H1 (cell line): ENCODE measurements at regions not wholly inside any gene's neighbourhood (a gene's known extent, or its start where the extent isn't known, plus 50 kb on each side); places are given as distances from the start of the nearest gene placed in this dataset.

Experiments used
- CTCF ChIA-PET: fragments of 300-600 bp; sonication (Branson Sonifier 250); formaldehyde crosslinking; loops from one replicate; lab custom pipeline; 2021; ENCODE audit not compliant: partially characterized antibody; lab: Charles Lee
- POLR2A ChIA-PET: fragments of 300-600 bp; sonication (Branson Sonifier 250); formaldehyde crosslinking; loops from one replicate; lab custom pipeline; 2021; ENCODE audit warnings: inconsistent platforms; ENCODE audit not compliant: partially characterized antibody; lab: Charles Lee
- DNase-seq, 2 experiments: peaks; one replicate each; pipeline versions ENCODE4 v3.0.0 to v3.0.0-alpha.2; 2010 to 2022; ENCODE audit warnings: low spot score in 2 of 2, low read depth in 1 of 2, mixed read lengths in 1 of 2
- FAIRE-seq: peaks from 2 replicates; lab custom pipeline; 2011; peaks lifted over from hg19 to GRCh38; lab: Jason Lieb, UNC
- H2AFZ ChIP-seq: 2 replicates; pipeline ENCODE4 v1.8.1; 2012; ENCODE audit warnings: low read length, inconsistent platforms
- H2AK5ac ChIP-seq: 2 replicates; pipeline ENCODE4 v1.6.1; 2013; ENCODE audit warnings: low read depth, low read length
- H2BK120ac ChIP-seq: replicated peaks from 2 replicates; pipeline ENCODE3; 2013; ENCODE audit warnings: low read depth, low read length, inconsistent platforms
- H2BK12ac ChIP-seq: 2 replicates; pipeline ENCODE4 v1.6.1; 2013; ENCODE audit warnings: low read depth, low read length
- H2BK15ac ChIP-seq: 2 replicates; pipeline ENCODE4 v1.6.1; 2013; ENCODE audit warnings: low read length
- H2BK20ac ChIP-seq: 2 replicates; pipeline ENCODE4 v1.6.1; 2013; ENCODE audit warnings: low read length
- H2BK5ac ChIP-seq: 2 replicates; pipeline ENCODE4 v1.6.1; 2013; ENCODE audit warnings: low read depth, low read length
- H3K14ac ChIP-seq: 2 replicates; pipeline ENCODE4 v1.6.1; 2013; ENCODE audit warnings: inconsistent platforms; ENCODE audit not compliant: insufficient read length
- H3K18ac ChIP-seq: 2 replicates; pipeline ENCODE4 v1.6.1; 2013; ENCODE audit warnings: low read length; ENCODE audit errors: extremely low read depth
- H3K23ac ChIP-seq: 2 replicates; pipeline ENCODE4 v1.6.1; 2013; ENCODE audit warnings: inconsistent platforms; ENCODE audit not compliant: insufficient read length
- H3K23me2 ChIP-seq: 2 replicates; pipeline ENCODE4 v1.6.1; 2013; ENCODE audit warnings: low read depth, low read length
- H3K27ac ChIP-seq: 2 replicates; pipeline ENCODE4 v1.6.1; 2011; ENCODE audit warnings: low read depth, low read length, inconsistent platforms
- H3K27me3 ChIP-seq, 4 experiments: replicated peaks in 1 of 4; 1 replicate in 1 of 4; 2 replicates in 3 of 4; pipeline versions ENCODE4 v1.6.1 to v1.8.1; 2011 to 2013; ENCODE audit warnings: low read length in 3 of 4, mild to moderate bottlenecking in 3 of 4, inconsistent platforms in 2 of 4, mixed read lengths in 2 of 4, moderate library complexity in 1 of 4; ENCODE audit not compliant: control insufficient read depth in 3 of 4, insufficient read depth in 3 of 4; ENCODE audit errors: extremely low read depth in 1 of 4
- H3K36me3 ChIP-seq, 4 experiments: 2 replicates each; pipeline versions ENCODE4 v1.6.1 to v1.8.1; 2011 to 2013; ENCODE audit warnings: mild to moderate bottlenecking in 4 of 4, low read length in 3 of 4, moderate library complexity in 2 of 4, control low read depth in 1 of 4, inconsistent platforms in 1 of 4; ENCODE audit not compliant: insufficient read depth in 4 of 4, control insufficient read depth in 2 of 4
- H3K4ac ChIP-seq: replicated peaks from 2 replicates; pipeline ENCODE3; 2013; ENCODE audit warnings: low read length, low read depth, mixed read lengths, inconsistent platforms; ENCODE audit not compliant: insufficient read length
- H3K4me1 ChIP-seq, 4 experiments: replicated peaks in 1 of 4; 1 replicate in 1 of 4; 2 replicates in 3 of 4; pipeline versions ENCODE4 v1.6.1 to v1.8.1; 2011 to 2013; ENCODE audit warnings: low read length in 3 of 4, inconsistent platforms in 2 of 4, mixed read lengths in 1 of 4; ENCODE audit not compliant: insufficient read depth in 4 of 4, control insufficient read depth in 3 of 4
- H3K4me2 ChIP-seq, 2 experiments: 2 replicates each; pipeline versions ENCODE4 v1.6.1 to v1.8.1; 2011 to 2013; ENCODE audit warnings: low read depth in 2 of 2, low read length in 2 of 2, control low read depth in 1 of 2, inconsistent platforms in 1 of 2, mild to moderate bottlenecking in 1 of 2; ENCODE audit not compliant: insufficient read depth in 1 of 2
- H3K4me3 ChIP-seq, 4 experiments: fragments of 200-600, 300-600 bp in 1 of 4; sonication (generic), shearing (Covaris generic), sonication (Bioruptor Twin) in 1 of 4; 2 replicates each; pipeline versions ENCODE4 v1.5.1 to v1.8.1; 2011 to 2016; ENCODE audit warnings: low read length in 4 of 4, low read depth in 3 of 4, control low read depth in 2 of 4, inconsistent platforms in 2 of 4, mild to moderate bottlenecking in 2 of 4, mixed read lengths in 1 of 4, moderate library complexity in 1 of 4; ENCODE audit not compliant: insufficient read depth in 2 of 4; ENCODE audit errors: extremely low read depth in 1 of 4
- H3K56ac ChIP-seq: replicated peaks from 2 replicates; pipeline ENCODE3; 2013; ENCODE audit warnings: low read depth, mild to moderate bottlenecking, mixed read lengths, low read length, inconsistent platforms; ENCODE audit not compliant: insufficient read length
- H3K79me1 ChIP-seq: 2 replicates; pipeline ENCODE4 v1.6.1; 2013; ENCODE audit warnings: low read depth, low read length, control low read depth
- H3K79me2 ChIP-seq, 2 experiments: 2 replicates each; pipeline versions ENCODE4 v1.6.1 to v1.8.1; 2012 to 2013; ENCODE audit warnings: low read length in 2 of 2, mild to moderate bottlenecking in 2 of 2, inconsistent platforms in 1 of 2; ENCODE audit not compliant: insufficient read depth in 2 of 2, control insufficient read depth in 1 of 2
- H3K9ac ChIP-seq, 4 experiments: replicated peaks in 1 of 4; 1 replicate in 1 of 4; 2 replicates in 3 of 4; pipeline versions ENCODE4 v1.6.1 to v1.8.1; 2011 to 2013; ENCODE audit warnings: low read depth in 3 of 4, low read length in 3 of 4, control low read depth in 2 of 4, mild to moderate bottlenecking in 2 of 4, moderate library complexity in 2 of 4, inconsistent platforms in 1 of 4; ENCODE audit errors: extremely low read depth in 1 of 4
- H3K9me3 ChIP-seq, 2 experiments: 2 replicates each; pipeline versions ENCODE4 v1.6.1 to v1.8.1; 2012 to 2013; ENCODE audit warnings: mild to moderate bottlenecking in 2 of 2, moderate library complexity in 2 of 2, control low read depth in 1 of 2, inconsistent platforms in 1 of 2, low read depth in 1 of 2, low read length in 1 of 2, mixed read lengths in 1 of 2; ENCODE audit not compliant: insufficient read depth in 2 of 2
- H4K20me1 ChIP-seq, 2 experiments: replicated peaks in 1 of 2; 2 replicates each; pipeline versions ENCODE3 to v1.8.1; 2011 to 2013; ENCODE audit warnings: inconsistent platforms in 2 of 2, low read length in 2 of 2, mild to moderate bottlenecking in 1 of 2; ENCODE audit not compliant: insufficient read depth in 2 of 2, control insufficient read depth in 1 of 2
- H4K5ac ChIP-seq: 2 replicates; pipeline ENCODE4 v1.6.1; 2013; ENCODE audit warnings: low read length, low read depth, mixed read lengths, inconsistent platforms; ENCODE audit not compliant: insufficient read length
- H4K8ac ChIP-seq: 2 replicates; pipeline ENCODE4 v1.8.0; 2013; ENCODE audit warnings: mild to moderate bottlenecking, moderate library complexity, low read length, inconsistent platforms; ENCODE audit not compliant: insufficient read depth; ENCODE audit errors: extremely low read depth
- H4K91ac ChIP-seq: replicated peaks from 2 replicates; pipeline ENCODE3; 2013; ENCODE audit warnings: low read length, mixed read lengths, inconsistent platforms; ENCODE audit not compliant: insufficient read length
- JUN ChIP-seq: IDR thresholded peaks from 2 replicates; pipeline ENCODE4 v1.6.1; 2011; ENCODE audit warnings: low read depth, mild to moderate bottlenecking, improper control_type of control experiment, low read length
- WGBS, 2 experiments: shearing (Covaris generic) in 1 of 2; methylation state at CpG; one replicate each; pipeline versions ENCODE4 v1.1.6 to v1.1.7; 2013 to 2015; ENCODE audit warnings: low lambda C conversion rate in 2 of 2, mixed read lengths in 2 of 2, inconsistent platforms in 1 of 2, low coverage in 1 of 2, missing lambda C conversion rate in 1 of 2; ENCODE audit not compliant: insufficient replicate concordance in 2 of 2, insufficient coverage in 1 of 2, insufficient read length in 1 of 2; ENCODE audit errors: extremely low coverage in 1 of 2, missing lambda C conversion rate in 1 of 2; 5-methylcytosine and 5-hydroxymethylcytosine counted together

DNA sequence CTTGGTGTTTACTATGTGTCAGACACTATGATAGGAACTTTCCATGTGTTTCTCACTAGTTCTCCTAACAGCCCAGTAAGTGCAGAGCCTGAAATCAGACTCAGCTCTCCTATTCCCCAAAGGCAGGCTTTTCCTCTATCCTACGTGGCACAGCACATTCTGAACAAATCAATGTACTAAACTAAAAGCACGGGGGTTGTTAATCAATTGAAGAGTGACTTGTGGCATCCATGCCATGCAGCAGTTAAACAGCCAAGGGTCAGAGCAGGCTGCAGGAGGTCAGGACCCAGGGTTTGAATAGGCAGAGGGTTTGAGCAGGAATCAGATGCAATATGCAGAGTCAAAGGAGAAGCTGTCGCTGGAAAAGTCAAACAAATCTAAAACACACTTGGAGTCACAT lies 289.7 kb upstream of the LDB2 start:
- Histone ChIP-seq H3K9ac (no peak overlapping the region), H3K4me3 (no peak overlapping the region), H3K9me3 (0 out of 4 replicates have a peak, but pooled peaks cover 0 to 6% of the 10 kb centered on the region in 2 experiments), H2BK120ac (no peak overlapping the region), H4K8ac (no peak overlapping the region), H3K27ac (no peak overlapping the region), H2BK20ac (no peak overlapping the region), H3K27me3 (no peaks in the 10 kb centered on the region), H4K5ac (no peak overlapping the region), H3K4me2 (no peak overlapping the region), H3K36me3 (no peaks in the 10 kb centered on the region), H3K23me2 (no peaks in the 10 kb centered on the region; the same call in 1 of the 2 replicates), H2AK5ac (no peak overlapping the region), H3K14ac (no peak overlapping the region), H2BK15ac (no peak overlapping the region), H2BK5ac (no peak overlapping the region), H3K79me1 (no peaks in the 10 kb centered on the region), H3K4ac (no peak overlapping the region), H2AFZ (peak overlapping the region; percentile 46; the same call in 1 of the 2 replicates), H3K4me1 (peaks cover 2 to 6% (median 4%) of the 10 kb centered on the region in 4 experiments; a peak in 5 of 7 replicates), H3K23ac (no peak overlapping the region), H4K91ac (no peak overlapping the region), H3K56ac (no peak overlapping the region), H4K20me1 (no peaks in the 10 kb centered on the region), H3K18ac (no peak overlapping the region), H2BK12ac (no peak overlapping the region), H3K79me2 (no peaks in the 10 kb centered on the region)
- ChIA-PET POLR2A (no interaction called here), CTCF (no interaction called here)
- WGBS, 2 experiments: 76% methylated on average over 3 of the region's 3 CpGs; no CpG with 5 or more reads in 1 of the 2 experiments
- no peak for DNase-seq
- no peak for FAIRE-seq
- no peak for TF ChIP-seq JUN
